Left lung (tissue), 4 donors: ENCODE measurements at regions not wholly inside any gene's neighbourhood (a gene's known extent, or its start where the extent isn't known, plus 50 kb on each side); places are given as distances from the start of the nearest gene placed in this dataset.

Experiments
- ATAC-seq: fragments of 200-7000 bp; cut with Tn5 transposase; one replicate; pipeline ENCODE4 v1.9.1; 2020; ENCODE audit warnings: moderate library complexity
- DNase-seq, 4 donors: peaks; one replicate each; pipeline ENCODE4 v3.0.0-alpha.2; 2013 to 2020
- H3K27ac ChIP-seq, 2 donors: fragments of 200-600 bp; sonication (generic) in 1 of 2; one replicate each; pipeline versions ENCODE4 v1.5.0 to v1.8.0; 2020 to 2021
- H3K27me3 ChIP-seq, 2 donors: fragments of 200-600 bp; sonication (generic) in 1 of 2; one replicate each; pipeline versions ENCODE4 v1.5.0 to v1.8.0; 2020 to 2021
- H3K36me3 ChIP-seq, 2 donors: fragments of 200-600 bp; sonication (generic) in 1 of 2; one replicate each; pipeline versions ENCODE4 v1.5.0 to v1.8.0; 2020 to 2021
- H3K4me1 ChIP-seq, 2 donors: fragments of 200-600 bp; one replicate each; pipeline ENCODE4 v1.8.0; 2021
- H3K4me3 ChIP-seq, 2 donors: fragments of 200-600 bp; sonication (generic) in 1 of 2; one replicate each; pipeline versions ENCODE4 v1.5.0 to v1.8.0; 2020 to 2021; ENCODE audit warnings: mild to moderate bottlenecking in 1 of 2
- H3K9me3 ChIP-seq, 2 donors: fragments of 200-600 bp; sonication (generic) in 1 of 2; one replicate each; pipeline versions ENCODE4 v1.5.0 to v1.8.0; 2020 to 2021
- CTCF ChIP-seq, 2 donors: fragments of 200-600 bp; sonication (generic) in 1 of 2; IDR thresholded peaks; one replicate each; pipeline versions ENCODE4 v1.5.0 to v1.8.0; 2021; ENCODE audit warnings: antibody characterized with exemption in 2 of 2
- intact Hi-C, 2 donors: fragments of 100-400 bp; cut with DNase I; formaldehyde crosslinking; loops; one replicate each; pipeline versions ENCODE4 v1.11.2 to v1.14.2; 2022
- donor health status: DM: no; HTN: yes; CAD: no.
- donor health status: DM: no; HTN: no; CAD: no.

- Histone ChIP-seq H3K9me3 (peaks cover 0 to 6% of the 10 kb centered on the region in 2 donors), H3K4me1 (no peaks in the 10 kb centered on the region), H3K27me3 (no peaks in the 10 kb centered on the region), H3K4me3 (no peak overlapping the region), H3K36me3 (no peaks in the 10 kb centered on the region), H3K27ac (no peak overlapping the region)
- intact Hi-C loops: no loop called here
- TF ChIP-seq CTCF (IDR thresholded peaks at IDR 0.05): no peak
- ATAC-seq (no peak), DNase-seq (no peak)
These were observed 270.6 kb downstream of the RCHY1 start for GRCh38 chr4:75243570-75243969.

GRCh38 chr4:75235359-75235951 lies 278.7 kb downstream of the RCHY1 start:
- Histone ChIP-seq H3K9me3 (peaks cover 0 to 6% of the 10 kb centered on the region in 2 donors), H3K27ac (no peak overlapping the region), H3K4me3 (no peak overlapping the region), H3K4me1 (no peaks in the 10 kb centered on the region), H3K36me3 (no peaks in the 10 kb centered on the region), H3K27me3 (no peaks in the 10 kb centered on the region)
- intact Hi-C loops: no loop called here
- DNase-seq (no peak), ATAC-seq (no peak)
- TF ChIP-seq CTCF (IDR thresholded peaks at IDR 0.05): no peak

- no peaks in the 10 kb centered on the region for H3K9me3 ChIP-seq
- no peak overlapping the region for H3K4me3 ChIP-seq
- H3K4me1 ChIP-seq: no peaks in the 10 kb centered on the region
- ATAC-seq: no peak
- H3K27ac ChIP-seq: no peak overlapping the region
- H3K36me3 ChIP-seq: no peaks in the 10 kb centered on the region
- DNase-seq: no peak
- intact Hi-C loops: no loop called here
- no peaks in the 10 kb centered on the region for H3K27me3 ChIP-seq
- TF ChIP-seq CTCF (IDR thresholded peaks at IDR 0.05): no peak
These were observed 281.7 kb downstream of the RCHY1 start for GRCh38 chr4:75232546-75232945.

DNA sequence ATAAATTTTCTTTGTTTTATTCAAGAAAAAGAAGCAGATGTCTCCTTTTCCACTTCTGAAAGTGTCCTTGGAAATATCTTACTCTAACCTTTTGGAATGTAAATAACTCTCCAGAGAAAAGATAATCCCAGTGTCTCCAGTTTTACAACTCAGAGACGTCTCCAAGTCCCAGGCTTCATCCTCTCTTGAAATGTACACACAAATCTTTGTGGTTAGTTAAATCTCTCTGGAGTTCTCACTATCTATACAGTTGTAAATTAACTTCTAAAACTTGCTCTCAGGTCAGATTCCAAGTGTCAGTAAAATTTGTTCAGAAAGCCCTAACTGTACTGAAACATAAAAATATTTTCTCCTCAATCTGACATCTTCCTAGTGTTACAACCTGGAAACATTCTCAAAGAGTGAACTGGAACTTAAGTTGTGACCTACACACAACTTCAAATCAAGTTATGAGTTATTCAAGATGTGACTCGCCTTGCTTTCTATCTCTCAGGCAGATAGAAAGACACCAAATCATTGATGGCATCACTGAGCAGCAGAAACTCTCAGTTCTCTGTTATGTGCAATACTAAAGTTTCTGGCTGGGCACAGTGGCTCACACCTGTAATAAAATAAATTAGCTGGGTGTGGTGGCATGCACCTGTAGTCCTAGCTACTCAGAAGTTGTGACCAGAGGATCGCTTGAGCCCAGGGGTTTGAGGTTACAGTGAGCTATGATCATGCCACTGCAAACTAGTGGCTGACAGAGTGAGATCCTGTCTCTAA lies 284.2 kb downstream of the RCHY1 start:
- H3K27ac ChIP-seq: no peak overlapping the region
- H3K4me3 ChIP-seq: no peak overlapping the region
- no peaks in the 10 kb centered on the region for H3K36me3 ChIP-seq
- ATAC-seq: no peak
- no peak for TF ChIP-seq CTCF (IDR thresholded peaks at IDR 0.05)
- no peak for DNase-seq
- no peaks in the 10 kb centered on the region for H3K27me3 ChIP-seq
- intact Hi-C loops: no loop called here
- H3K4me1 ChIP-seq: no peaks in the 10 kb centered on the region
- H3K9me3 ChIP-seq: peaks cover 0 to 10% of the 10 kb centered on the region in 2 donors

GRCh38 chr4:75213480-75213879 lies 280.6 kb downstream of the PARM1 start:
- intact Hi-C loops: no loop called here
- H3K27me3 ChIP-seq: no peaks in the 10 kb centered on the region
- H3K9me3 ChIP-seq: peaks cover 0 to 3% of the 10 kb centered on the region in 2 donors
- DNase-seq (no peak), ATAC-seq (no peak)
- H3K27ac ChIP-seq: no peak overlapping the region
- no peak for TF ChIP-seq CTCF (IDR thresholded peaks at IDR 0.05)
- no peak overlapping the region for H3K4me3 ChIP-seq
- no peaks in the 10 kb centered on the region for H3K4me1 ChIP-seq
- no peaks in the 10 kb centered on the region for H3K36me3 ChIP-seq
